ENCODE measurements at regions not wholly inside any gene's neighbourhood (a gene's known extent, or its start where the extent isn't known, plus 50 kb on each side); places are given as distances from the start of the nearest gene placed in this dataset.
A peak's percentile ranks its signal among the peaks of the same experiment; 100 is the strongest.

DNA sequence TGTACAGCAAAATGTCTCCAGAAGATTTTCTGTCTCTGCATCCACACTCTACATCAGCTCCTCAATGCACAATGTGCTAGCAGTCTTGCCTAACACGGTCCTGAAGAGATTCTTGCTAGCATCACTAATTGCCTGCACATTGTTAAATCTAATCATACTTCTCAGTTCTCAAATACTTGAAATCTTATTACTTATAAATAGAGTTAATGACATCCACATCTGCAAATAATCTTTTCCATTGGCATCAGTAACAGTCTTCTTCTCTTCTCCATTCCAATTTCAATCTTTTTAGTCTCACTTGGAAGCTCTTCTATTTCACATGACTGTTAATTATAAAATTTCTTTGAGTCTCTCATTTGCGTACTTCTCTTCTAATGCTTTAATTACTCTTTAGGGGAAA lies 630.5 kb upstream of the SLITRK6 start:
- TF ChIP-seq FOXP2 (optimal IDR thresholded peaks at IDR 0.05; ENCODE audit: control extremely low read depth, extremely low read length, insufficient read depth), result no peak
- TF ChIP-seq POLR2AphosphoS5 (IDR thresholded peaks at IDR 0.05; ENCODE audit: borderline replicate concordance, low read depth, low read length), result no peak
- TF ChIP-seq EZH2 (IDR thresholded peaks at IDR 0.05), result no peak

DNA sequence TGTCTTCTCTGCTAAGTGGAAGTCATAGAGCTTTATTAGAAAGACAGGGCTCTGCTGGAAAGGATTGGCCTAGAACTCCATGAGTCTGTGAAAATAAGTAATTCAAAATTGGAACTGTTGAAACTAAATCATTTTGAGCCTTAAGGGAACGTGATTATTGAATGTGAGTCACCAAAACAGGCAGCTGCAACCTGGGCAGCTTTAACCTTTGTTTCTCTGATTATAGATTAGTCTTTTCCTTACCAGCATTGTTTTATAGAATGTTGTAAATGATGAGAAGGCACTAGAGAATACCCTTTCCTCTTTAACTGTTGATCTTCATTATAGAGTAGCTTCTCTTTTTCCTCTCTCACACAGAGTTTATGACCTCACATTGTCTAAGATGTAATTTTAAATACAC lies 638.8 kb upstream of the SLITRK6 start:
- H3K9me3 ChIP-seq (ENCODE audit: low read depth, low read length), result no peaks in the 10 kb centered on the region
- no peak for DNase-seq (ENCODE audit: low read depth, low spot score)
- no peak overlapping the region for H3K4me3 ChIP-seq
- no peak overlapping the region for H3K9ac ChIP-seq (ENCODE audit: insufficient read length)
- H3K36me3 ChIP-seq (ENCODE audit: insufficient read depth, low read length), result no peaks in the 10 kb centered on the region
- TF ChIP-seq EZH2 (IDR thresholded peaks at IDR 0.05) (no peak), FOXP2 (optimal IDR thresholded peaks at IDR 0.05; ENCODE audit: control extremely low read depth, extremely low read length, insufficient read depth) (no peak), POLR2AphosphoS5 (IDR thresholded peaks at IDR 0.05; ENCODE audit: borderline replicate concordance, low read depth, low read length) (no peak)
- H3K27ac ChIP-seq, result 0 out of 2 replicates have a peak overlapping the region, but pooled peaks have one; percentile 11

More for the DNA sequence above, 630.5 kb upstream of the SLITRK6 start:
- H3K36me3 ChIP-seq (ENCODE audit: insufficient read depth, low read length), result no peaks in the 10 kb centered on the region
- H3K27ac ChIP-seq, result no peak overlapping the region
- DNase-seq (ENCODE audit: low read depth, low spot score), result no peak
- no peaks in the 10 kb centered on the region for H3K9me3 ChIP-seq (ENCODE audit: low read depth, low read length)
- no peak overlapping the region for H3K9ac ChIP-seq (ENCODE audit: insufficient read length)
- H3K4me3 ChIP-seq, result no peak overlapping the region

DNA sequence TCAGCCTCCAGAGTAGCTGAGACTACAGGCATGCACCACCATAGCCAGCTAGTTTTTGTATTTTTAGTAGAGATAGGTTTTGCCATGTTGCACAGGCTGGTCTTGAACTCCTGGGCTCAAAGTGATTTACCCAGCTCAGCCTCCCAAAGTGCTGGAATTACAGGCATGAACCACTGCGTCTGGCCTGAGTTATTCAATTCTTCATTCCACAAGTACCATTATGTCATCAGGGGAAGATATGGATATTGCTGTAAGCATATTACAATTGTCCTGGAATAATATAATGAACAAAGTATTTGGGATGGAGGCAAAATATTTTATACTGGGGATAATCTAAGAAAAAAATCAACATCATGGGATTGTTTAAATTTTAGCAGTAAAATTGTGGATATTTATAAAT lies 646.0 kb upstream of the SLITRK6 start:
- Histone ChIP-seq H3K9ac (ENCODE audit: insufficient read length) (no peak overlapping the region), H3K4me3 (no peak overlapping the region), H3K27ac (peak overlapping the region; percentile 94), H3K9me3 (ENCODE audit: low read depth, low read length) (no peaks in the 10 kb centered on the region), H3K36me3 (ENCODE audit: insufficient read depth, low read length) (no peaks in the 10 kb centered on the region)
- TF ChIP-seq POLR2AphosphoS5 (IDR thresholded peaks at IDR 0.05; ENCODE audit: borderline replicate concordance, low read depth, low read length) (no peak), FOXP2 (optimal IDR thresholded peaks at IDR 0.05; ENCODE audit: control extremely low read depth, extremely low read length, insufficient read depth) (no peak), EZH2 (IDR thresholded peaks at IDR 0.05) (no peak)
- DNase-seq (ENCODE audit: low read depth, low spot score), result no peak

DNA sequence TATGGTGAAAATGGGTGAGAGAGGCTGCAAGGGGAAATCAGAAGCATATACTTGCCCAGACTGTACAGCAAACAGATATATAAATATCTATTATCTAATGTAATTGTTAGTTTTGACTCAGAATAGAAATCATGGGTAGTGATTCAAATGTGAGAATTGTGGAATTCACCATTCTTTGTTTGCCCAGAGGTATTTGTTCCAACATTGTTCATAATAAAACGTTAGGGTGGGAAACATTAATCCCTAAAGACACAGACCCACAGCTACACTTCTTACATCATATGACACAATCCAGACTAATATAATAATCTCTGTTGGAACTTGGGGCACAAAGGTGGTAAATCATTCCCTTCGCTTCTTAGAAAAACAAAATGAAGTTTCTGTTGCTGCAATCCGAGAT lies 646.5 kb upstream of the SLITRK6 start:
- DNase-seq (ENCODE audit: low read depth, low spot score), result no peak
- Histone ChIP-seq H3K27ac (peak overlapping the region; percentile 94), H3K36me3 (ENCODE audit: insufficient read depth, low read length) (no peaks in the 10 kb centered on the region), H3K4me3 (peak overlapping the region; percentile 49), H3K9me3 (ENCODE audit: low read depth, low read length) (no peaks in the 10 kb centered on the region), H3K9ac (ENCODE audit: insufficient read length) (peak overlapping the region; percentile 54)
- TF ChIP-seq FOXP2 (optimal IDR thresholded peaks at IDR 0.05; ENCODE audit: control extremely low read depth, extremely low read length, insufficient read depth), result no peak
- no peak for TF ChIP-seq POLR2AphosphoS5 (IDR thresholded peaks at IDR 0.05; ENCODE audit: borderline replicate concordance, low read depth, low read length)
- no peak for TF ChIP-seq EZH2 (IDR thresholded peaks at IDR 0.05)

DNA sequence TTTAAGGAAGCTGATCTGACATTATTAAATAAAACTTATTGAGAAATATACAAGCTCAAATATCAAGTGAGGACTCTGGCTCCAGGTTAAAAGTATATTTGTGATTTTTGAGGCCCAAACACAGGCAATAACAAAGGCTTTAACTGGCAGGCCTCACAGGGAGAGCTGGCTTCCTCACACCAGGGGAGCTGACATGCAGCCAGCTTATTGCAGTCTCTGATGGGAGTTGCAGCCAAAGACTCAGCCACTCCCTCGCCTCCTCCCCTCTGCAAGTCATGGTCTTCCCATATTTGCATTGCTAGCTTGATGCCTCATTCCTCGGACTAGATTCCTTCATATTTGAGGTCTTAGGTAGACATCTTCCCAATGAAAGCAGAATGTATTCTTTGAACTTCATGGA lies 647.1 kb upstream of the SLITRK6 start:
- Histone ChIP-seq H3K36me3 (ENCODE audit: insufficient read depth, low read length) (no peaks in the 10 kb centered on the region), H3K9me3 (ENCODE audit: low read depth, low read length) (no peaks in the 10 kb centered on the region), H3K9ac (ENCODE audit: insufficient read length) (peak overlapping the region; percentile 54), H3K4me3 (peak overlapping the region; percentile 49), H3K27ac (peak overlapping the region; percentile 94)
- no peak for TF ChIP-seq POLR2AphosphoS5 (IDR thresholded peaks at IDR 0.05; ENCODE audit: borderline replicate concordance, low read depth, low read length)
- TF ChIP-seq EZH2 (IDR thresholded peaks at IDR 0.05), result no peak
- DNase-seq (ENCODE audit: low read depth, low spot score), result peak; percentile 60

DNA sequence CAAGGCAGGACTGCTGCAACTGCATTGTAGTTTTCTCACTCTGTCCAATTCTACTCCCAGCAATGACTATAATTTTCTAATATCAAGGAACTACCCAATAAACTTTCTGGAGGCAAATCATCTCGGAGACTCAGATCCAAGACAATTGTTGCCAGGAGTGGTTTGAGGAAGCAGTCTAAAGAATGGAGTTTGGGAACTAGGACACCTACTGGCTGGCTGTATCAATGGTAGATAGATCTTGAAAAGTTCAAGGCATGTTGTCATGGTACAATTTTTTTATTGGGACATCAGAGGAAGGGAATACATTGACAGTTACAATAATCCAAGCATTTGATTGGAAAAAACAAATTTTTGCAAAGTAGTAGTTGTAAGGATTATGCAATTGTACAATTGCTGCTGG lies 648.3 kb upstream of the SLITRK6 start:
- no peak for TF ChIP-seq EZH2 (IDR thresholded peaks at IDR 0.05)
- TF ChIP-seq POLR2AphosphoS5 (IDR thresholded peaks at IDR 0.05; ENCODE audit: borderline replicate concordance, low read depth, low read length), result no peak
- no peak for TF ChIP-seq FOXP2 (optimal IDR thresholded peaks at IDR 0.05; ENCODE audit: control extremely low read depth, extremely low read length, insufficient read depth)
- H3K9me3 ChIP-seq (ENCODE audit: low read depth, low read length), result no peaks in the 10 kb centered on the region
- H3K36me3 ChIP-seq (ENCODE audit: insufficient read depth, low read length), result no peaks in the 10 kb centered on the region
- no peak overlapping the region for H3K4me3 ChIP-seq
- H3K9ac ChIP-seq (ENCODE audit: insufficient read length), result no peak overlapping the region
- H3K27ac ChIP-seq, result no peak overlapping the region
- DNase-seq (ENCODE audit: low read depth, low spot score), result no peak

DNA sequence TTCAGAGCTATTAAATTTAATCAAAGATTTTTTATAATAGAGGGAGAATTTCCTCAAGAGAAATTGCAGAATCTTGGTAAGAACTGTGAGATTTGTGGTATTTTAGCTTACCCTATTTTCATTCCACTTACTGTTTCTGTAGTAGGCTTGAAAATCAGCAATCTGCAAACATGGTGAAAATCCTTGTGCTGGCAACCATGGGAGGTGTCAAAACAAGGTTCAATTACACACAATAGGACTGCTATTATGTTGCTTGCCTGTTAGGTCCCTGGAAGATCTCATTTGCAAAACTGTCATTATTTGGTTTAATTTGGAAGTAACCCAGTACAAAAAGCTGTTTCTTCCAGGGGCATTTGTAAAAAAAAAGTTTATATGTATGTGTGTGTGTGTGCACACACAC lies 662.8 kb upstream of the SLITRK6 start:
- H3K9ac ChIP-seq (ENCODE audit: insufficient read length), result no peak overlapping the region
- no peak overlapping the region for H3K27ac ChIP-seq
- no peak for TF ChIP-seq FOXP2 (optimal IDR thresholded peaks at IDR 0.05; ENCODE audit: control extremely low read depth, extremely low read length, insufficient read depth)
- no peak for TF ChIP-seq POLR2AphosphoS5 (IDR thresholded peaks at IDR 0.05; ENCODE audit: borderline replicate concordance, low read depth, low read length)
- no peak for TF ChIP-seq EZH2 (IDR thresholded peaks at IDR 0.05)
- H3K36me3 ChIP-seq (ENCODE audit: insufficient read depth, low read length), result no peaks in the 10 kb centered on the region
- no peaks in the 10 kb centered on the region for H3K9me3 ChIP-seq (ENCODE audit: low read depth, low read length)
- H3K4me3 ChIP-seq, result no peak overlapping the region
- no peak for DNase-seq (ENCODE audit: low read depth, low spot score)

DNA sequence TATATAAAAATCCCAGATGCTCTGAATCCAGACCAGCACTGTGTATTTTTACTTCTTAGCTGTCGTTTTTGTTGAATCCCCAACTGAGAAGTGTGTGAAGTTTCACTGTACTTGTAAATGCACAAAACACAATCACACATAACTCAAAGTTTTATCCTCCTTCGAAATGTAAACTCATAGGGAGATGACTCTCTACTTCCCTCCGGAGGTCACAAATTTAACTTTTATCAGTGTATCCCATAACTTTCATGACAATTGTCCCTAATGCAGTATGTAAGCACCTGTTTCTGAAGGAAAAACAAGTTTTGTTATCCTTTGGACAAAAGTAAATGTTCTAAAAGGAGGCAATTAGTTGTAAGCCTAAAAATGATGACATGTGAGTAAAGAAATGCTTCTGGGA lies 665.0 kb upstream of the SLITRK6 start:
- Histone ChIP-seq H3K36me3 (ENCODE audit: insufficient read depth, low read length) (no peaks in the 10 kb centered on the region), H3K4me3 (no peak overlapping the region), H3K9me3 (ENCODE audit: low read depth, low read length) (no peaks in the 10 kb centered on the region), H3K27ac (no peak overlapping the region), H3K9ac (ENCODE audit: insufficient read length) (no peak overlapping the region)
- TF ChIP-seq FOXP2 (optimal IDR thresholded peaks at IDR 0.05; ENCODE audit: control extremely low read depth, extremely low read length, insufficient read depth) (no peak), EZH2 (IDR thresholded peaks at IDR 0.05) (no peak), POLR2AphosphoS5 (IDR thresholded peaks at IDR 0.05; ENCODE audit: borderline replicate concordance, low read depth, low read length) (no peak)
- DNase-seq (ENCODE audit: low read depth, low spot score), result no peak

DNA sequence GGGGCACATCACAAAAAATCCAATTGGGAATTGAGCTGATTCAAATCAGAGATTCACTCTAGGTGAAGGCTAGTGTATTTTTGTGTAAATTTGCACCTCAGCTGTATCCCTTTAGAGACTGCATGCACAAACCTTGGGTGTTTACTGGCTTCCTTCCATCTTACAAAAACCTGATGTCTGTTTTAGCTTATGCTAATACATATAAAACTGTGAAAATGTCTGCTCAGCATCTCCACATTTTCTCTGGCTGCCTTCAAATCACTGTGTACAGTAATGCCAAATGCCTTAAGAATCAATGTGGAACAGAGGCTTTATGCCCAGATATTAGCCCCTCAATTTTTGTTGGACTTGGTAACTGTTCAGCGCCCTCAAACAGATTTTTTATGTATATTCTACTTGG lies 675.8 kb upstream of the SLITRK6 start:
- no peak overlapping the region for H3K9ac ChIP-seq (ENCODE audit: insufficient read length)
- DNase-seq (ENCODE audit: low read depth, low spot score), result no peak
- no peaks in the 10 kb centered on the region for H3K9me3 ChIP-seq (ENCODE audit: low read depth, low read length)
- H3K36me3 ChIP-seq (ENCODE audit: insufficient read depth, low read length), result no peaks in the 10 kb centered on the region
- TF ChIP-seq EZH2 (IDR thresholded peaks at IDR 0.05) (no peak), FOXP2 (optimal IDR thresholded peaks at IDR 0.05; ENCODE audit: control extremely low read depth, extremely low read length, insufficient read depth) (no peak), POLR2AphosphoS5 (IDR thresholded peaks at IDR 0.05; ENCODE audit: borderline replicate concordance, low read depth, low read length) (no peak)
- H3K4me3 ChIP-seq, result no peak overlapping the region
- H3K27ac ChIP-seq, result no peak overlapping the region

Measured in SK-N-MC (cell line).